Prostate gland (tissue), 2 donors: ENCODE measurements at regions not wholly inside any gene's neighbourhood (a gene's known extent, or its start where the extent isn't known, plus 50 kb on each side); places are given as distances from the start of the nearest gene placed in this dataset.

ENCODE experiments used
- POLR2A ChIP-seq: fragments of 450-650 bp; IDR thresholded peaks from one replicate; pipeline ENCODE4 v1.6.1; 2016; ENCODE audit warnings: antibody characterized with exemption, mild to moderate bottlenecking
- POLR2AphosphoS5 ChIP-seq: sonication (generic); formaldehyde crosslinking; IDR thresholded peaks from one replicate; pipeline ENCODE4 v1.6.1; 2017; ENCODE audit warnings: antibody characterized with exemption
- TF ChIP-seq, protein P1 (sequence below), 4 experiments: fragments of 200-600 bp in 2 of 4; fragments of 450-650 bp in 2 of 4; sonication (generic) in 2 of 4; IDR thresholded peaks; 1 replicate in 3 of 4; 2 replicates in 1 of 4; pipeline ENCODE4 v1.5.1; 2016 to 2019; ENCODE audit warnings: antibody characterized with exemption in 4 of 4, mild to moderate bottlenecking in 2 of 4, moderate library complexity in 2 of 4

DNA sequence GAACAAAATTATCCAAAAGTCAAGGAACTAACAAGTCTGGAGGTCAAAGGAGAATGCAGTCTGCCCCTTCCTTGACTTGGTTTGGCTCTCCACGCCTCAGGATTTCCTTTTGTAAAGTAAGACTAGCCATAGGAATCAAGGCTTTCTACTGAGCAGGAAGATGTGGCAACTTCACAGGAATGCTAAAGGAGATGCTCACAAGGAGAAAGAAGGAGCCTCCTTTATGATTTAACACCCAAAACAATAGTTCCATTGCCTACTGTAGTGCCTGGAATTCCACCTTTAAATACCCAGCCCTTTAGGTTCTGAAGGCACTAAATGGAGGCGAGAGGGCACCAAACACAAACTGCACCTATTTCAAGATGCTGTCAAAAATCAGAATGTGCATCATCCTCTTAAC is 176.3 kb upstream of the NFIA start:
- TF ChIP-seq, protein P1, sequence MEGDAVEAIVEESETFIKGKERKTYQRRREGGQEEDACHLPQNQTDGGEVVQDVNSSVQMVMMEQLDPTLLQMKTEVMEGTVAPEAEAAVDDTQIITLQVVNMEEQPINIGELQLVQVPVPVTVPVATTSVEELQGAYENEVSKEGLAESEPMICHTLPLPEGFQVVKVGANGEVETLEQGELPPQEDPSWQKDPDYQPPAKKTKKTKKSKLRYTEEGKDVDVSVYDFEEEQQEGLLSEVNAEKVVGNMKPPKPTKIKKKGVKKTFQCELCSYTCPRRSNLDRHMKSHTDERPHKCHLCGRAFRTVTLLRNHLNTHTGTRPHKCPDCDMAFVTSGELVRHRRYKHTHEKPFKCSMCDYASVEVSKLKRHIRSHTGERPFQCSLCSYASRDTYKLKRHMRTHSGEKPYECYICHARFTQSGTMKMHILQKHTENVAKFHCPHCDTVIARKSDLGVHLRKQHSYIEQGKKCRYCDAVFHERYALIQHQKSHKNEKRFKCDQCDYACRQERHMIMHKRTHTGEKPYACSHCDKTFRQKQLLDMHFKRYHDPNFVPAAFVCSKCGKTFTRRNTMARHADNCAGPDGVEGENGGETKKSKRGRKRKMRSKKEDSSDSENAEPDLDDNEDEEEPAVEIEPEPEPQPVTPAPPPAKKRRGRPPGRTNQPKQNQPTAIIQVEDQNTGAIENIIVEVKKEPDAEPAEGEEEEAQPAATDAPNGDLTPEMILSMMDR (IDR thresholded peaks at IDR 0.05): no peak
- TF ChIP-seq POLR2A (no peak), POLR2AphosphoS5 (no peak)
